ENCODE measurements at regions not wholly inside any gene's neighbourhood (a gene's known extent, or its start where the extent isn't known, plus 50 kb on each side); places are given as distances from the start of the nearest gene placed in this dataset.

DNA sequence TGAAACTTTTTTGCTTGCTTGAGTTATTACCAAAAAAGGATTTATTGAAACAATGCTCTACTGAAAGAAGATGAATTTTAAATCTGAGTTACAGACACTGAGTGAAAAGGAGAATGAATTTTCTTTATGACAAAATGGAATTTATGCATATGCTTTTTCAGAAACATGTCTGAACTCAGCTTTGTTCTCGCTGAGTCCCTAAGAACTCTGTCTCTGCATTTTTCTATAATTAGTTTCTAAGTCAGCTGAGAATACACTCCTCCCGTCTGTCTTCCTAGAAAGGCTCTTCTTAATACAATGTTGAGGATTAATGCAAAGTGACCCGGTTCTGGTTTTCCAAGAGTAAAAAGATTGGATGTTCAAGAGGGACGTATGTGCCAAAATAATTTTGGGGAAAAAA lies 463.5 kb downstream of the NKX6-1 start:
- Mint-ChIP-seq H3K27ac (ENCODE audit: low read depth, unreplicated experiment) (no peak overlapping the region), H3K4me3 (ENCODE audit: unreplicated experiment) (no peak overlapping the region), H3K36me3 (ENCODE audit: insufficient read depth, unreplicated experiment) (no peaks in the 10 kb centered on the region), H3K4me1 (ENCODE audit: insufficient read depth, unreplicated experiment) (no peaks in the 10 kb centered on the region), H3K9me3 (ENCODE audit: unreplicated experiment) (no peaks in the 10 kb centered on the region), H3K27me3 (ENCODE audit: insufficient read depth, unreplicated experiment) (peaks cover 22% of the 10 kb centered on the region)
- BruUV-seq (replicated peaks), result no TSS peak
- ChIA-PET CTCF (interaction anchor here (1.1 kb wide), 1 partner anchor 14 kb away, joined by 3 read pairs; no protein-coding TSS in a partner anchor), POLR2A (interaction anchor here (1.3 kb wide), 1 partner anchor 8 kb away, joined by 3 read pairs; no protein-coding TSS in a partner anchor)
- TF ChIP-seq, protein P1, sequence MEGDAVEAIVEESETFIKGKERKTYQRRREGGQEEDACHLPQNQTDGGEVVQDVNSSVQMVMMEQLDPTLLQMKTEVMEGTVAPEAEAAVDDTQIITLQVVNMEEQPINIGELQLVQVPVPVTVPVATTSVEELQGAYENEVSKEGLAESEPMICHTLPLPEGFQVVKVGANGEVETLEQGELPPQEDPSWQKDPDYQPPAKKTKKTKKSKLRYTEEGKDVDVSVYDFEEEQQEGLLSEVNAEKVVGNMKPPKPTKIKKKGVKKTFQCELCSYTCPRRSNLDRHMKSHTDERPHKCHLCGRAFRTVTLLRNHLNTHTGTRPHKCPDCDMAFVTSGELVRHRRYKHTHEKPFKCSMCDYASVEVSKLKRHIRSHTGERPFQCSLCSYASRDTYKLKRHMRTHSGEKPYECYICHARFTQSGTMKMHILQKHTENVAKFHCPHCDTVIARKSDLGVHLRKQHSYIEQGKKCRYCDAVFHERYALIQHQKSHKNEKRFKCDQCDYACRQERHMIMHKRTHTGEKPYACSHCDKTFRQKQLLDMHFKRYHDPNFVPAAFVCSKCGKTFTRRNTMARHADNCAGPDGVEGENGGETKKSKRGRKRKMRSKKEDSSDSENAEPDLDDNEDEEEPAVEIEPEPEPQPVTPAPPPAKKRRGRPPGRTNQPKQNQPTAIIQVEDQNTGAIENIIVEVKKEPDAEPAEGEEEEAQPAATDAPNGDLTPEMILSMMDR (IDR thresholded peaks at IDR 0.05; ENCODE audit: unreplicated experiment), result no peak
- DNase-seq (ENCODE audit: unreplicated experiment), result no peak
- intact Hi-C loops (cut with micrococcal nuclease), result no loop called here

DNA sequence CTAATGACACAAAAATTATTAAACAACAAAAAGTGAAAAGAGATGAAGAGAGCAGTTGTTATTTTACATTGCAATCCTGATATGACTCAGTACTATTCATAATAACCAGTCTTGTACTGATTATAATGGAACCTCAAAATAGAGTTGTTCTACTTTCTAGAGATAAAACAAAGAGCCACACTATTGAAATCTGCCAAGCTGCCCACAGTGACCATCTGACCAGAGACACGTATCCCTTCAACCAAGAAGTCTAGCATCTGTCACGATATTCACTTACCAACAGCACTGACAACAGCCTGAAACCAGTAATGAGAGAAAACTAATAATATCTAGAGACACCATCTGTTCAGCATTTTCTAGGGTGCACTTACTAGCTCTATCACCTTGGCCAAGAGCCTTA lies 466.7 kb downstream of the NKX6-1 start:
- intact Hi-C loops (cut with micrococcal nuclease), result no loop called here
- Mint-ChIP-seq H3K4me1 (ENCODE audit: insufficient read depth, unreplicated experiment) (no peaks in the 10 kb centered on the region), H3K36me3 (ENCODE audit: insufficient read depth, unreplicated experiment) (no peaks in the 10 kb centered on the region), H3K4me3 (ENCODE audit: unreplicated experiment) (no peak overlapping the region), H3K9me3 (ENCODE audit: unreplicated experiment) (no peaks in the 10 kb centered on the region), H3K27me3 (ENCODE audit: insufficient read depth, unreplicated experiment) (peaks cover 21% of the 10 kb centered on the region), H3K27ac (ENCODE audit: low read depth, unreplicated experiment) (no peak overlapping the region)
- TF ChIP-seq, protein P1 (IDR thresholded peaks at IDR 0.05; ENCODE audit: unreplicated experiment), result no peak
- POLR2A ChIA-PET, result interaction anchor here (1.1 kb wide), 1 partner anchor 16 kb away, joined by 4 read pairs; no protein-coding TSS in a partner anchor
- BruUV-seq (replicated peaks), result no TSS peak
- CTCF ChIA-PET, result no interaction called here
- no peak for DNase-seq (ENCODE audit: unreplicated experiment)

DNA sequence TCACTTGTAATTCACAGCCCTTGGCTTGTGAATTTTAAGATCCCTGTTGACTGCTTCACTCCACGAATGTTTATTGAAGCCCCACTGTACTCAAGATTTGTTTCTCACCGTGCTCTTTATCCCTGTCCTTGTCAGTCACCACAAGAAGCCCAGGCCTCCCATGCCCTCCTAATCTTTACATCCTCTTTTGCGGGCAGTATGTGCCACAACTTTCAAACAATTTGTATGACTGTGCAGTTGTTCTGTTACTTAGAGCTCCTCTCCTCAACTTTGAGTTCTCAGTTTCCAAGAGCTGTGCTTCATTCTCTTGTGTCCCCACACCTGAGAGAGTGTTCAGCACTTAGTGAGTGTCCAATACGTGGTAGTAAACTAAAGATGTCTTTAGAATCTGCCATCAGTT lies 467.7 kb downstream of the NKX6-1 start:
- BruUV-seq (replicated peaks), result no TSS peak
- intact Hi-C loops (cut with micrococcal nuclease), result no loop called here
- Mint-ChIP-seq H3K27me3 (ENCODE audit: insufficient read depth, unreplicated experiment) (peaks cover 28% of the 10 kb centered on the region), H3K4me3 (ENCODE audit: unreplicated experiment) (no peak overlapping the region), H3K9me3 (ENCODE audit: unreplicated experiment) (no peaks in the 10 kb centered on the region), H3K4me1 (ENCODE audit: insufficient read depth, unreplicated experiment) (no peaks in the 10 kb centered on the region), H3K36me3 (ENCODE audit: insufficient read depth, unreplicated experiment) (no peaks in the 10 kb centered on the region), H3K27ac (ENCODE audit: low read depth, unreplicated experiment) (no peak overlapping the region)
- ChIA-PET CTCF (no interaction called here), POLR2A (interaction anchor here (1.1 kb wide), 1 partner anchor 15 kb away, joined by 4 read pairs; no protein-coding TSS in a partner anchor)
- TF ChIP-seq, protein P1 (IDR thresholded peaks at IDR 0.05; ENCODE audit: unreplicated experiment), result no peak
- DNase-seq (ENCODE audit: unreplicated experiment), result no peak

DNA sequence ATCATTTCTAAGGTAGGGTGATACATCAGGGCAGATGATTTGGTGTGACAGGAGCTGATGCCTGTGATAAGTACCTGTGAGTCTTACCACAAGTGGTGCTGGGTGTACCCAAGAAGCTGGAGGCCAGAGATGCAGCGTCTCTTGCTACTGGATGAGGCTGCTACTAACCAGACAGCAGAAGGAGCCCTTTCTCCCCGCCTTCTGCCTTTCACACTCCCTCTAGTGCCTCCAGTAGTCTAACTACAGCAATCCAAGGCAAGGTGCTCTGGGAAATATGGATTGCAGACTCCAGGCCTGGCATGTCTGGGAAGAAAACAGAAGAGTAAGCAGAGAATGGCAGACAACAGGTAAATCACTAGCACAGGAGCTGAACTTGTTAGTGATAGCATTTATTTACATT lies 470.8 kb downstream of the NKX6-1 start:
- POLR2A ChIA-PET, result no interaction called here
- Mint-ChIP-seq H3K27me3 (ENCODE audit: insufficient read depth, unreplicated experiment) (peaks cover 46% of the 10 kb centered on the region), H3K36me3 (ENCODE audit: insufficient read depth, unreplicated experiment) (no peaks in the 10 kb centered on the region), H3K9me3 (ENCODE audit: unreplicated experiment) (no peaks in the 10 kb centered on the region), H3K4me1 (ENCODE audit: insufficient read depth, unreplicated experiment) (no peaks in the 10 kb centered on the region), H3K27ac (ENCODE audit: low read depth, unreplicated experiment) (no peak overlapping the region), H3K4me3 (ENCODE audit: unreplicated experiment) (no peak overlapping the region)
- DNase-seq (ENCODE audit: unreplicated experiment), result peak; percentile 20
- CTCF ChIA-PET, result interaction anchor here (0.6 to 0.9 kb wide), 2 partner anchors 25 to 457 kb away, joined by 3 read pairs; no protein-coding TSS in a partner anchor
- TF ChIP-seq, protein P1 (IDR thresholded peaks at IDR 0.05; ENCODE audit: unreplicated experiment), result no peak
- BruUV-seq (replicated peaks), result no TSS peak
- intact Hi-C loops (cut with micrococcal nuclease), result no loop called here

Data from MCF 10A (cell line).